Adipocyte (in vitro differentiated cells): ENCODE measurements at regions not wholly inside any gene's neighbourhood (a gene's known extent, or its start where the extent isn't known, plus 50 kb on each side); places are given as distances from the start of the nearest gene placed in this dataset.

Experiments
- DNase-seq: peaks from one replicate; pipeline ENCODE4 v3.0.0-alpha.2; 2015; ENCODE audit warnings: low read depth
- H3K27me3 ChIP-seq: replicated peaks from 2 replicates; pipeline ENCODE4 v1.7.0; 2013; ENCODE audit warnings: mild to moderate bottlenecking, low read length, moderate library complexity; ENCODE audit not compliant: control insufficient read depth, insufficient read depth
- H3K36me3 ChIP-seq: 2 replicates; pipeline ENCODE4 v1.7.0; 2013; ENCODE audit warnings: low read length, mild to moderate bottlenecking, moderate library complexity; ENCODE audit not compliant: control insufficient read depth, insufficient read depth, severe bottlenecking
- H3K4me1 ChIP-seq: 2 replicates; pipeline ENCODE4 v1.7.0; 2013; ENCODE audit warnings: mild to moderate bottlenecking, low read length, moderate library complexity; ENCODE audit not compliant: control insufficient read depth, insufficient read depth
- H3K4me3 ChIP-seq: 2 replicates; pipeline ENCODE4 v1.7.0; 2013; ENCODE audit warnings: mild to moderate bottlenecking, low read length, moderate library complexity
- H3K9ac ChIP-seq: 2 replicates; pipeline ENCODE4 v1.7.0; 2013; ENCODE audit warnings: mild to moderate bottlenecking, low read length, moderate library complexity
- H3K9me3 ChIP-seq: 2 replicates; pipeline ENCODE4 v1.7.0; 2013; ENCODE audit warnings: mild to moderate bottlenecking, low read length, moderate library complexity; ENCODE audit not compliant: control insufficient read depth

GRCh38 chr11:128308794-128309193, 278.6 kb downstream of the ETS1 start:
- DNase-seq: no peak
- no peaks in the 10 kb centered on the region for H3K27me3 ChIP-seq
- no peak overlapping the region for H3K9ac ChIP-seq
- no peak overlapping the region for H3K4me3 ChIP-seq
- H3K4me1 ChIP-seq: no peaks in the 10 kb centered on the region
- no peaks in the 10 kb centered on the region for H3K9me3 ChIP-seq
- no peaks in the 10 kb centered on the region for H3K36me3 ChIP-seq

- Histone ChIP-seq H3K36me3 (no peaks in the 10 kb centered on the region), H3K4me3 (no peak overlapping the region), H3K9ac (no peak overlapping the region), H3K4me1 (no peaks in the 10 kb centered on the region), H3K27me3 (no peaks in the 10 kb centered on the region), H3K9me3 (no peaks in the 10 kb centered on the region)
- DNase-seq: no peak
Observed at GRCh38 chr11:128305588-128305987, 281.8 kb downstream of the ETS1 start.

GRCh38 chr11:128304666-128305485, 282.5 kb downstream of the ETS1 start:
- H3K9ac ChIP-seq: no peak overlapping the region
- no peak for DNase-seq
- H3K9me3 ChIP-seq: no peaks in the 10 kb centered on the region
- no peaks in the 10 kb centered on the region for H3K36me3 ChIP-seq
- no peaks in the 10 kb centered on the region for H3K27me3 ChIP-seq
- H3K4me3 ChIP-seq: no peak overlapping the region
- peaks cover 2% of the 10 kb centered on the region for H3K4me1 ChIP-seq

GRCh38 chr11:128304116-128304515, 283.2 kb downstream of the ETS1 start:
- peaks cover 10% of the 10 kb centered on the region for H3K4me1 ChIP-seq
- H3K9me3 ChIP-seq: no peaks in the 10 kb centered on the region
- H3K27me3 ChIP-seq: no peaks in the 10 kb centered on the region
- H3K9ac ChIP-seq: no peak overlapping the region
- no peak for DNase-seq
- H3K36me3 ChIP-seq: no peaks in the 10 kb centered on the region
- H3K4me3 ChIP-seq: no peak overlapping the region

- no peaks in the 10 kb centered on the region for H3K27me3 ChIP-seq
- DNase-seq: no peak
- no peak overlapping the region for H3K9ac ChIP-seq
- H3K9me3 ChIP-seq: no peaks in the 10 kb centered on the region
- H3K4me3 ChIP-seq: no peak overlapping the region
- peaks cover 17% of the 10 kb centered on the region for H3K4me1 ChIP-seq
- no peaks in the 10 kb centered on the region for H3K36me3 ChIP-seq
Observed at GRCh38 chr11:128303383-128303782, 284.0 kb downstream of the ETS1 start.

- Histone ChIP-seq H3K9ac (no peak overlapping the region), H3K4me1 (peaks cover 25% of the 10 kb centered on the region), H3K27me3 (no peaks in the 10 kb centered on the region), H3K4me3 (no peak overlapping the region), H3K36me3 (no peaks in the 10 kb centered on the region), H3K9me3 (no peaks in the 10 kb centered on the region)
- no peak for DNase-seq
Observed at GRCh38 chr11:128302425-128303186, 284.8 kb downstream of the ETS1 start.

DNA sequence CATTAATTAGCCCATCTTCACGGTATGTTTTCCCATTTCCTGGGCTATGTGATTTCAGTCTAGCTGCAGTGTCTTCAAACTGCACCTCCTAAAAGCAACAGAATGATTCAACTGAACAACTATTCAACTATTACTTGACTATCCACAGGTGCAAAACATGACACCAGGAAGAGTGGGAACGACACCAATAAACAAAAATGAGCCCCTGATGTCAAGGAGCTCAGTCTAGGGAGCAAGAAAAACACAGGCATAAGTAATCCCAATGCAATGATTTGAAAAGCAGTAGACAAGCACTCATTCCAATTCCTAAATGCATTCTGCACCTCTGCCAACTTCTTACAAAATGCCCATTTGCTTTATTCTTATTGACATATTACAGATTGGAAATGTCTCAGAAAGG, 285.6 kb downstream of the ETS1 start:
- DNase-seq: no peak
- H3K4me1 ChIP-seq: peaks cover 33% of the 10 kb centered on the region
- no peaks in the 10 kb centered on the region for H3K9me3 ChIP-seq
- H3K36me3 ChIP-seq: no peaks in the 10 kb centered on the region
- no peaks in the 10 kb centered on the region for H3K27me3 ChIP-seq
- H3K4me3 ChIP-seq: no peak overlapping the region
- no peak overlapping the region for H3K9ac ChIP-seq

DNA sequence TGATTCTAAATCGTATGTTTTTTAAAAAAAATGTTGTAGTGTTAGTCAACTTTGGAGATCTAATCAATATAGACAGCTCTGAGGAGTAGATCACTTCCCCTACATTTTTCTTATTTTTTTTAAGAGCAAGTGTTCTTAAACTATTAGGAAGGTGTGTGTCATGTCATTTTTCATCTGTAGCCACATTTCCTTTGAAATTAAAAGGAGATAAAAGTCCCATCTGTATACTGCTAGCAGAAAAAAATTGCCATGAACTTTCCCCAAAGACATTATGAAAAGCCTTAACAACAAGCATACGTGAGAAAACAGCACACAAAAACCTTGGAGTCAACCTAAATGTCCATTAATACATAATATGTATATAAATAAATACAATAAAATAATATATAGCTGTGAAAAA, 286.6 kb downstream of the ETS1 start:
- peaks cover 34% of the 10 kb centered on the region for H3K4me1 ChIP-seq
- DNase-seq: no peak
- no peak overlapping the region for H3K9ac ChIP-seq
- H3K27me3 ChIP-seq: no peaks in the 10 kb centered on the region
- H3K9me3 ChIP-seq: no peaks in the 10 kb centered on the region
- no peaks in the 10 kb centered on the region for H3K36me3 ChIP-seq
- H3K4me3 ChIP-seq: no peak overlapping the region

- peak; percentile 96 for DNase-seq
- Histone ChIP-seq H3K27me3 (no peaks in the 10 kb centered on the region), H3K4me3 (peak overlapping the region; percentile 21), H3K9me3 (no peaks in the 10 kb centered on the region), H3K4me1 (peaks cover 43% of the 10 kb centered on the region), H3K36me3 (no peaks in the 10 kb centered on the region), H3K9ac (peak overlapping the region; percentile 70)
Observed at GRCh38 chr11:128299132-128299726, 288.1 kb downstream of the ETS1 start.

- Histone ChIP-seq H3K9ac (peak overlapping the region; percentile 70), H3K36me3 (no peaks in the 10 kb centered on the region), H3K4me3 (peak overlapping the region; percentile 21), H3K27me3 (no peaks in the 10 kb centered on the region), H3K4me1 (peaks cover 46% of the 10 kb centered on the region), H3K9me3 (no peaks in the 10 kb centered on the region)
- DNase-seq: no peak
Observed at GRCh38 chr11:128298271-128298670, 289.1 kb downstream of the ETS1 start.

GRCh38 chr11:128297805-128298204, 289.6 kb downstream of the ETS1 start:
- no peaks in the 10 kb centered on the region for H3K36me3 ChIP-seq
- H3K4me3 ChIP-seq: peak overlapping the region; percentile 21
- H3K9ac ChIP-seq: peak overlapping the region; percentile 70
- no peaks in the 10 kb centered on the region for H3K9me3 ChIP-seq
- DNase-seq: peak; percentile 42
- no peaks in the 10 kb centered on the region for H3K27me3 ChIP-seq
- peaks cover 46% of the 10 kb centered on the region for H3K4me1 ChIP-seq
